ENCODE measurements at regions not wholly inside any gene's neighbourhood (a gene's known extent, or its start where the extent isn't known, plus 50 kb on each side); places are given as distances from the start of the nearest gene placed in this dataset.

GRCh38 chr5:121550989-121551388, 300.7 kb upstream of the FTMT start:
- Histone ChIP-seq H3K79me2 (ENCODE audit: insufficient read depth, low read length) (no peaks in the 10 kb centered on the region), H3K27me3 (ENCODE audit: insufficient read depth, low read length) (no peaks in the 10 kb centered on the region), H3K9me3 (ENCODE audit: low read depth, low read length) (no peaks in the 10 kb centered on the region), H3K4me3 (ENCODE audit: insufficient read depth, low read length) (no peak overlapping the region), H3K4me2 (ENCODE audit: insufficient read depth, low read length) (no peak overlapping the region), H2AFZ (ENCODE audit: low read length) (no peak overlapping the region), H3K27ac (ENCODE audit: low read depth, low read length) (no peak overlapping the region), H3K4me1 (ENCODE audit: insufficient read depth, low read length) (no peaks in the 10 kb centered on the region), H3K36me3 (ENCODE audit: insufficient read depth, low read length) (no peaks in the 10 kb centered on the region), H4K20me1 (ENCODE audit: insufficient read depth, low read length) (no peaks in the 10 kb centered on the region)
- TF ChIP-seq CTCF (IDR thresholded peaks at IDR 0.05; ENCODE audit: extremely low read depth, low read depth, low read length): no peak
- DNase-seq (ENCODE audit: insufficient read length, low spot score, missing footprints): no peak

- no peaks in the 10 kb centered on the region for H3K4me1 ChIP-seq (ENCODE audit: insufficient read depth, low read length)
- H3K36me3 ChIP-seq (ENCODE audit: insufficient read depth, low read length): no peaks in the 10 kb centered on the region
- H3K79me2 ChIP-seq (ENCODE audit: insufficient read depth, low read length): no peaks in the 10 kb centered on the region
- no peak overlapping the region for H2AFZ ChIP-seq (ENCODE audit: low read length)
- no peak for DNase-seq (ENCODE audit: insufficient read length, low spot score, missing footprints)
- no peak for TF ChIP-seq CTCF (IDR thresholded peaks at IDR 0.05; ENCODE audit: extremely low read depth, low read depth, low read length)
- no peak overlapping the region for H3K4me3 ChIP-seq (ENCODE audit: insufficient read depth, low read length)
- no peaks in the 10 kb centered on the region for H4K20me1 ChIP-seq (ENCODE audit: insufficient read depth, low read length)
- H3K4me2 ChIP-seq (ENCODE audit: insufficient read depth, low read length): no peak overlapping the region
- no peak overlapping the region for H3K27ac ChIP-seq (ENCODE audit: low read depth, low read length)
- H3K27me3 ChIP-seq (ENCODE audit: insufficient read depth, low read length): no peaks in the 10 kb centered on the region
- H3K9me3 ChIP-seq (ENCODE audit: low read depth, low read length): no peaks in the 10 kb centered on the region
Observed at GRCh38 chr5:121559832-121560231, 291.9 kb upstream of the FTMT start.

- Histone ChIP-seq H3K4me2 (ENCODE audit: insufficient read depth, low read length) (no peak overlapping the region), H4K20me1 (ENCODE audit: insufficient read depth, low read length) (no peaks in the 10 kb centered on the region), H3K9me3 (ENCODE audit: low read depth, low read length) (no peaks in the 10 kb centered on the region), H3K27me3 (ENCODE audit: insufficient read depth, low read length) (no peaks in the 10 kb centered on the region), H3K4me1 (ENCODE audit: insufficient read depth, low read length) (no peaks in the 10 kb centered on the region), H2AFZ (ENCODE audit: low read length) (no peak overlapping the region), H3K27ac (ENCODE audit: low read depth, low read length) (no peak overlapping the region), H3K79me2 (ENCODE audit: insufficient read depth, low read length) (no peaks in the 10 kb centered on the region), H3K36me3 (ENCODE audit: insufficient read depth, low read length) (no peaks in the 10 kb centered on the region), H3K4me3 (ENCODE audit: insufficient read depth, low read length) (no peak overlapping the region)
- TF ChIP-seq CTCF (IDR thresholded peaks at IDR 0.05; ENCODE audit: extremely low read depth, low read depth, low read length): no peak
- DNase-seq (ENCODE audit: insufficient read length, low spot score, missing footprints): no peak
Observed at GRCh38 chr5:121572061-121572460, 279.6 kb upstream of the FTMT start.

- DNase-seq (ENCODE audit: insufficient read length, low spot score, missing footprints): no peak
- TF ChIP-seq CTCF (IDR thresholded peaks at IDR 0.05; ENCODE audit: extremely low read depth, low read depth, low read length): no peak
- no peaks in the 10 kb centered on the region for H3K4me1 ChIP-seq (ENCODE audit: insufficient read depth, low read length)
- H3K27ac ChIP-seq (ENCODE audit: low read depth, low read length): no peak overlapping the region
- H3K27me3 ChIP-seq (ENCODE audit: insufficient read depth, low read length): no peaks in the 10 kb centered on the region
- no peaks in the 10 kb centered on the region for H3K79me2 ChIP-seq (ENCODE audit: insufficient read depth, low read length)
- no peaks in the 10 kb centered on the region for H4K20me1 ChIP-seq (ENCODE audit: insufficient read depth, low read length)
- no peak overlapping the region for H2AFZ ChIP-seq (ENCODE audit: low read length)
- no peak overlapping the region for H3K4me3 ChIP-seq (ENCODE audit: insufficient read depth, low read length)
- H3K4me2 ChIP-seq (ENCODE audit: insufficient read depth, low read length): no peak overlapping the region
- no peaks in the 10 kb centered on the region for H3K36me3 ChIP-seq (ENCODE audit: insufficient read depth, low read length)
- no peaks in the 10 kb centered on the region for H3K9me3 ChIP-seq (ENCODE audit: low read depth, low read length)
Observed at GRCh38 chr5:121573721-121574382, 277.8 kb upstream of the FTMT start.

Data from osteoblast (primary cell).